ENCODE measurements at regions not wholly inside any gene's neighbourhood (a gene's known extent, or its start where the extent isn't known, plus 50 kb on each side); places are given as distances from the start of the nearest gene placed in this dataset.

GRCh38 chr14:22303589-22304195 lies 285.3 kb downstream of the DAD1 start:
- no peak for TF ChIP-seq THAP7 (CRISPR knock-in tag; IDR thresholded peaks at IDR 0.05)
- no peak for TF ChIP-seq SRF (IDR thresholded peaks at IDR 0.05; ENCODE audit: low read depth, low read length)
- no peak for TF ChIP-seq ZNF331 (CRISPR knock-in tag; IDR thresholded peaks at IDR 0.05)
- no peak for TF ChIP-seq CC2D1A (CRISPR knock-in tag; IDR thresholded peaks at IDR 0.05)
- TF ChIP-seq PCBP2 (optimal IDR thresholded peaks at IDR 0.05; ENCODE audit: low read depth, low read length, poor library complexity, severe bottlenecking): no peak
- TF ChIP-seq, protein P1, sequence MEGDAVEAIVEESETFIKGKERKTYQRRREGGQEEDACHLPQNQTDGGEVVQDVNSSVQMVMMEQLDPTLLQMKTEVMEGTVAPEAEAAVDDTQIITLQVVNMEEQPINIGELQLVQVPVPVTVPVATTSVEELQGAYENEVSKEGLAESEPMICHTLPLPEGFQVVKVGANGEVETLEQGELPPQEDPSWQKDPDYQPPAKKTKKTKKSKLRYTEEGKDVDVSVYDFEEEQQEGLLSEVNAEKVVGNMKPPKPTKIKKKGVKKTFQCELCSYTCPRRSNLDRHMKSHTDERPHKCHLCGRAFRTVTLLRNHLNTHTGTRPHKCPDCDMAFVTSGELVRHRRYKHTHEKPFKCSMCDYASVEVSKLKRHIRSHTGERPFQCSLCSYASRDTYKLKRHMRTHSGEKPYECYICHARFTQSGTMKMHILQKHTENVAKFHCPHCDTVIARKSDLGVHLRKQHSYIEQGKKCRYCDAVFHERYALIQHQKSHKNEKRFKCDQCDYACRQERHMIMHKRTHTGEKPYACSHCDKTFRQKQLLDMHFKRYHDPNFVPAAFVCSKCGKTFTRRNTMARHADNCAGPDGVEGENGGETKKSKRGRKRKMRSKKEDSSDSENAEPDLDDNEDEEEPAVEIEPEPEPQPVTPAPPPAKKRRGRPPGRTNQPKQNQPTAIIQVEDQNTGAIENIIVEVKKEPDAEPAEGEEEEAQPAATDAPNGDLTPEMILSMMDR (CRISPR knock-in tag; IDR thresholded peaks at IDR 0.05): peak; percentile 47; the same call in 1 of the 2 replicates
- TF ChIP-seq ZBTB33 (CRISPR knock-in tag; IDR thresholded peaks at IDR 0.05): no peak
- TF ChIP-seq SIN3A (IDR thresholded peaks at IDR 0.05; ENCODE audit: borderline replicate concordance, low read depth, low read length): no peak
- no peak for TF ChIP-seq MYC (CRISPR knock-in tag; IDR thresholded peaks at IDR 0.05; ENCODE audit: borderline replicate concordance)
- TF ChIP-seq ZNF136 (CRISPR knock-in tag; IDR thresholded peaks at IDR 0.05; ENCODE audit: low read depth): no peak
- no peak for TF ChIP-seq ZNF274 (CRISPR knock-in tag; IDR thresholded peaks at IDR 0.05)
- no peak for TF ChIP-seq CCDC6 (CRISPR knock-in tag; IDR thresholded peaks at IDR 0.05)

All from HepG2 (cell line).